PC-9 (cell line): ENCODE measurements at regions not wholly inside any gene's neighbourhood (a gene's known extent, or its start where the extent isn't known, plus 50 kb on each side); places are given as distances from the start of the nearest gene placed in this dataset.
A peak's percentile ranks its signal among the peaks of the same experiment; 100 is the strongest.
"Not testable (repeated sequence)": the region's sequence is repeated elsewhere in the genome, so short reads cannot be mapped to it uniquely, and the experiment has no call there.

Experiments
- BruUV-seq: library from RNA; stranded (reverse); fragments of 400-500 nt; replicated peaks from 2 replicates; lab custom pipeline; 2021; lab: Mats Ljungman, UMichigan
- CTCF ChIA-PET: fragments of 300-600 bp; sonication (Branson Sonifier 250); formaldehyde crosslinking; loops from one replicate; lab custom pipeline; 2022; ENCODE audit warnings: antibody characterized with exemption; lab: Charles Lee
- POLR2A ChIA-PET: fragments of 300-600 bp; sonication (Branson Sonifier 250); formaldehyde crosslinking; loops from one replicate; lab custom pipeline; 2022; ENCODE audit warnings: antibody characterized with exemption; ENCODE audit not compliant: unreplicated experiment; lab: Charles Lee
- DNase-seq, 2 experiments: peaks; one replicate each; pipeline versions ENCODE4 v3.0.0 to v3.0.0-alpha.2; 2015 to 2022; ENCODE audit warnings: mixed read lengths in 1 of 2
- H2AFZ ChIP-seq: fragments of 200-600 bp; sonication (generic); 2 replicates; pipeline ENCODE4 v1.8.1; 2017; ENCODE audit warnings: antibody characterized with exemption
- H3F3A ChIP-seq: fragments of 200-600 bp; sonication (generic); 2 replicates; pipeline ENCODE4 v1.8.1; 2017; ENCODE audit warnings: antibody characterized with exemption, mild to moderate bottlenecking, low read depth; ENCODE audit not compliant: insufficient read depth
- H3K27ac ChIP-seq: fragments of 200-600 bp; sonication (generic); 2 replicates; pipeline ENCODE4 v1.6.1; 2016; ENCODE audit warnings: mixed run types
- H3K27me3 ChIP-seq: fragments of 200-600 bp; sonication (generic); 2 replicates; pipeline ENCODE4 v1.6.1; 2016; ENCODE audit warnings: low read depth, mixed run types; ENCODE audit not compliant: insufficient read depth
- H3K36me3 ChIP-seq: fragments of 200-600 bp; sonication (generic); 2 replicates; pipeline ENCODE4 v1.6.1; 2016; ENCODE audit warnings: low read depth, mixed run types
- H3K4me1 ChIP-seq: fragments of 200-600 bp; sonication (generic); replicated peaks from 2 replicates; pipeline ENCODE4 v1.6.1; 2016; ENCODE audit warnings: mixed run types; ENCODE audit not compliant: insufficient read depth
- H3K4me2 ChIP-seq: fragments of 200-600 bp; sonication (generic); 2 replicates; pipeline ENCODE4 v1.6.1; 2017; ENCODE audit warnings: mixed run types
- H3K4me3 ChIP-seq: fragments of 200-600 bp; sonication (generic); 2 replicates; pipeline ENCODE4 v1.6.1; 2016; ENCODE audit warnings: mixed run types
- H3K79me2 ChIP-seq: fragments of 200-600 bp; sonication (generic); 2 replicates; pipeline ENCODE4 v1.6.1; 2017; ENCODE audit warnings: low read depth, mixed run types
- H3K9me2 ChIP-seq: fragments of 200-600 bp; sonication (generic); 2 replicates; pipeline ENCODE4 v1.8.1; 2017; ENCODE audit warnings: mild to moderate bottlenecking; ENCODE audit not compliant: insufficient read depth
- H3K9me3 ChIP-seq: fragments of 200-600 bp; sonication (generic); 2 replicates; pipeline ENCODE4 v1.8.1; 2016; ENCODE audit warnings: low read depth; ENCODE audit not compliant: insufficient read depth
- H4K20me1 ChIP-seq: fragments of 200-600 bp; sonication (generic); 2 replicates; pipeline ENCODE4 v1.8.1; 2017; ENCODE audit not compliant: insufficient read depth
- CTCF ChIP-seq: fragments of 200-600 bp; sonication (generic); conservative IDR thresholded peaks from 2 replicates; pipeline ENCODE4 v1.6.1; 2017; ENCODE audit warnings: mixed run types, antibody characterized with exemption, mild to moderate bottlenecking, moderate library complexity
- EZH2 ChIP-seq: fragments of 200-600 bp; sonication (generic); IDR thresholded peaks from 2 replicates; pipeline ENCODE4 v1.8.0; 2017; ENCODE audit warnings: antibody characterized with exemption, low read depth
- intact Hi-C: fragments of 100-400 bp; cut with micrococcal nuclease; formaldehyde crosslinking; loops from one replicate; pipeline ENCODE4 v1.10.0; 2022; ENCODE audit not compliant: unreplicated experiment

- H3K27me3 ChIP-seq = no peaks in the 10 kb centered on the region
- POLR2A ChIA-PET = no interaction called here
- H3K79me2 ChIP-seq = no peaks in the 10 kb centered on the region
- BruUV-seq = no TSS peak
- H3K36me3 ChIP-seq = no peaks in the 10 kb centered on the region
- no peak overlapping the region for H3K4me3 ChIP-seq
- no peak overlapping the region for H3K27ac ChIP-seq
- no peak for DNase-seq
- no peaks in the 10 kb centered on the region for H3K9me2 ChIP-seq
- H3F3A ChIP-seq = no peaks in the 10 kb centered on the region
- CTCF ChIA-PET = interaction anchor here (0.6 to 1.9 kb wide), 2 partner anchors 42 to 217 kb away, joined by 3 to 5 read pairs; no protein-coding TSS in a partner anchor
- H3K9me3 ChIP-seq = peaks cover 5% of the 10 kb centered on the region; the same call in 1 of the 2 replicates
- no peak overlapping the region for H3K4me2 ChIP-seq
- H3K4me1 ChIP-seq = no peaks in the 10 kb centered on the region
- H2AFZ ChIP-seq = no peak overlapping the region
- no peak for TF ChIP-seq EZH2
- TF ChIP-seq CTCF = no peak
- intact Hi-C loops = no loop called here
- H4K20me1 ChIP-seq = no peaks in the 10 kb centered on the region
Observed at GRCh38 chr12:13404631-13405473, 208.3 kb downstream of the EMP1 start.

DNA sequence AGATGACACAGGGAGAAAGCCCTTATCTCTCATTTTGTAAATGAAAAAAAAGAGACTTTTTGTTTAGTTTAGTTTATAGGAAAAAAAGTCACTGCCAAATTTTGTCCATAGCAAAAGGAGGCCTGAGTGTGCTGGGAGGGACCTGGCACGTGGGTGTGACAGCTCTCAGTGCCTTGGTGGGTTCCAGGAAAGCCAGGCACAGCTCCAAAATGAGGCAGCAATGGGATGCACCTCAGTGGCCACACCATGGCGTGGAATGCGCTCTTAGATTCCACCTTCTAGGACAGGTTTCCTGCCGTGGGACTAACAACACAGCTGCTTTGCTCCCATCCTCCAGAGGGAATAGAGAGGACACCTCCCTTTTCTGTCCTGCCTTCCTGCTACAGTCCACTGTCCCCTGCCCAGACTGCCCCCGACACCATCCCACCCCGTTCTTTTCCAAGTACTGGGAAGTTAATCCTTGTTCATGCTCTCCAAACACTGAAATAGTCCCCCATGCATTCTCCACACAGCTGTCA, 207.6 kb downstream of the EMP1 start:
- no peak overlapping the region for H3K4me2 ChIP-seq
- CTCF ChIA-PET = interaction anchor here (0.6 to 1.9 kb wide), 2 partner anchors 42 to 217 kb away, joined by 3 to 5 read pairs; no protein-coding TSS in a partner anchor

GRCh38 chr12:13391375-13391774, 194.8 kb downstream of the EMP1 start:
- peak overlapping the region; percentile 84 for H3K27ac ChIP-seq
- H3K4me2 ChIP-seq = peak overlapping the region; percentile 56

More for the DNA sequence above, 207.6 kb downstream of the EMP1 start:
- no peak overlapping the region for H3K4me3 ChIP-seq
- intact Hi-C loops = no loop called here
- no peaks in the 10 kb centered on the region for H3K9me3 ChIP-seq
- no peaks in the 10 kb centered on the region for H3K27me3 ChIP-seq
- H3F3A ChIP-seq = no peaks in the 10 kb centered on the region
- TF ChIP-seq CTCF (no peak), EZH2 (no peak)
- H3K27ac ChIP-seq = no peak overlapping the region
- no peaks in the 10 kb centered on the region for H3K4me1 ChIP-seq
- no TSS peak for BruUV-seq
- no peaks in the 10 kb centered on the region for H3K9me2 ChIP-seq
- H3K79me2 ChIP-seq = no peaks in the 10 kb centered on the region
- POLR2A ChIA-PET = no interaction called here
- H3K36me3 ChIP-seq = no peaks in the 10 kb centered on the region
- no peaks in the 10 kb centered on the region for H4K20me1 ChIP-seq
- no peak overlapping the region for H2AFZ ChIP-seq
- no peak for DNase-seq

More at GRCh38 chr12:13391375-13391774, 194.8 kb downstream of the EMP1 start:
- POLR2A ChIA-PET, H3K9me2 ChIP-seq, H2AFZ ChIP-seq, DNase-seq, CTCF ChIA-PET, BruUV-seq, intact Hi-C loops, H3K27me3 ChIP-seq, H3K4me3 ChIP-seq, H4K20me1 ChIP-seq, H3K36me3 ChIP-seq, H3K9me3 ChIP-seq, H3K79me2 ChIP-seq: not testable (repeated sequence)
- H3K4me1 ChIP-seq = peaks cover 48% of the 10 kb centered on the region
- H3F3A ChIP-seq = peaks cover 38% of the 10 kb centered on the region
